ENCODE measurements at regions not wholly inside any gene's neighbourhood (a gene's known extent, or its start where the extent isn't known, plus 50 kb on each side); places are given as distances from the start of the nearest gene placed in this dataset.
A peak's percentile ranks its signal among the peaks of the same experiment; 100 is the strongest.

DNA sequence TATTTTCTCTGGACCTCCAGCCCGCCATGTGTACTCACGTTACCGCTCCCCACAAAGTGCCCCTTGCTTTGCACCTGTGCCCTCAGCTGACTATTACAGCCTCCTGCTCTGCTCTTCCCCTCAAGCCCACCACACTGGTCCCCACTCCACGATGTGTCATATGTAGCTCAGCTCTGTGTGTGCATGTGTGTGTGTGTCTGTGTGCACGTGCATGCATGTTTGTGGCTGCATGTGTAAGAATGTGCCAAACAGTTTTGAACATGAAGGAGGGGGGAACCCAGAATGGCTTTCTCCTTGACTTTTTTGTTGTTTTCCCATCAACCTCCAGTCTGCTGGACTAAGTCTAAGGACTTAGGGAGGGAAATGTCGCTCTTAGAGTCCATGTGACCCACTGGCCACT, 54.8 kb upstream of the BTRC start:
- no peak for DNase-seq

- DNase-seq = peak; percentile 65
Measured at GRCh38 chr10:101301111-101301731, 52.7 kb upstream of the BTRC start.

GRCh38 chr10:101303087-101303703, 50.8 kb upstream of the BTRC start:
- DNase-seq = no peak

All from activated CD4-positive, alpha-beta T cell treated with anti-CD3 and anti-CD28 coated beads for 48 hours (primary cell).